HEK293 (cell line): ENCODE measurements at regions not wholly inside any gene's neighbourhood (a gene's known extent, or its start where the extent isn't known, plus 50 kb on each side); places are given as distances from the start of the nearest gene placed in this dataset.

ENCODE experiments used
- BCL11A ChIP-seq: fragments of 450-650 bp; formaldehyde crosslinking; IDR thresholded peaks from 2 replicates; pipeline ENCODE4 v1.5.1; 2016; ENCODE audit warnings: low read depth, missing biosample characterization, missing genetic modification characterization
- ZNF274 ChIP-seq, 2 experiments: fragments of 200-500 bp in 1 of 2; fragments of 450-650 bp in 1 of 2; sonication (Bioruptor generic) in 1 of 2; formaldehyde crosslinking in 1 of 2; IDR thresholded peaks; 2 replicates each; pipeline versions ENCODE4 v1.5.1 to v1.6.1; 2014 to 2016; ENCODE audit warnings: borderline replicate concordance in 1 of 2, inconsistent platforms in 1 of 2, low read length in 1 of 2, missing biosample characterization in 1 of 2, missing genetic modification characterization in 1 of 2
- ZNF561 ChIP-seq: fragments of 450-650 bp; IDR thresholded peaks from 2 replicates; pipeline ENCODE4 v1.5.1; 2018; ENCODE audit warnings: missing biosample characterization, missing genetic modification characterization, borderline replicate concordance
- ZNF585B ChIP-seq: fragments of 450-650 bp; formaldehyde crosslinking; IDR thresholded peaks from 2 replicates; pipeline ENCODE4 v1.5.1; 2016; ENCODE audit warnings: missing biosample characterization, missing genetic modification characterization
- ZNF776 ChIP-seq: fragments of 450-650 bp; formaldehyde crosslinking; IDR thresholded peaks from 2 replicates; pipeline ENCODE4 v1.5.0; 2017; ENCODE audit warnings: missing biosample characterization, missing genetic modification characterization, borderline replicate concordance
- ZNF830 ChIP-seq: fragments of 450-650 bp; IDR thresholded peaks from 2 replicates; pipeline ENCODE4 v1.5.0; 2018; ENCODE audit warnings: missing biosample characterization, missing genetic modification characterization, low read depth, mild to moderate bottlenecking, moderate library complexity
- TF ChIP-seq, protein P1 (sequence below): fragments of 450-650 bp; formaldehyde crosslinking; IDR thresholded peaks from 2 replicates; pipeline ENCODE4 v1.5.1; 2016; ENCODE audit warnings: missing biosample characterization, missing genetic modification characterization
- TF ChIP-seq, protein P2 (sequence below): IDR thresholded peaks from 2 replicates; pipeline ENCODE4 v1.6.1; 2011; ENCODE audit warnings: mild to moderate bottlenecking, low read depth, low read length, borderline replicate concordance

DNA sequence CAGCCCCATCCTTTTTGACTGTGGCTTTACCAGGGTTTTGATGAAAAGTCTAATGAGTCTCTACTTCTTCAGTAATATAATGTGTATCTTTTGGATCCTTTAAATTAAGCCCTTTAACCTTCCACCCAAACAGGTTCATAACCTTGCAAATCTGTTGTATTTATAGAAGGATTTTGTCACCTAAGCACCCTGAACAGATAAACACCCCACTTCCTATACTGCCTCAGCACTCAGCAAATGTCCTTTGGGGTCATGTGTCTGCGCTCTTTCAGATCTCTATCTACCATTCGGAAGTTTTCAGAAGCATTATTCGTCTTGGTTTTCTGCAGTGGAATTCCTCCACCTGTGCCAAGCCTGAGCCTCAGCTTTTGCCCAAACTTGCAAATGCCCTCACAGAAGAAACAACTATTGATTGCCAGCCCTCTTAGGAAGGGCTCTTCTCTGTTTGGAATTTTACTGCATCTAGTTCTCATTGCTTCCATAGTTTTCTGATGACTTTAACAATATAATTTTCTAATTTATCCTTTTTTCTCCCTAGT lies 214.8 kb upstream of the KCNJ16 start:
- TF ChIP-seq, protein P1, sequence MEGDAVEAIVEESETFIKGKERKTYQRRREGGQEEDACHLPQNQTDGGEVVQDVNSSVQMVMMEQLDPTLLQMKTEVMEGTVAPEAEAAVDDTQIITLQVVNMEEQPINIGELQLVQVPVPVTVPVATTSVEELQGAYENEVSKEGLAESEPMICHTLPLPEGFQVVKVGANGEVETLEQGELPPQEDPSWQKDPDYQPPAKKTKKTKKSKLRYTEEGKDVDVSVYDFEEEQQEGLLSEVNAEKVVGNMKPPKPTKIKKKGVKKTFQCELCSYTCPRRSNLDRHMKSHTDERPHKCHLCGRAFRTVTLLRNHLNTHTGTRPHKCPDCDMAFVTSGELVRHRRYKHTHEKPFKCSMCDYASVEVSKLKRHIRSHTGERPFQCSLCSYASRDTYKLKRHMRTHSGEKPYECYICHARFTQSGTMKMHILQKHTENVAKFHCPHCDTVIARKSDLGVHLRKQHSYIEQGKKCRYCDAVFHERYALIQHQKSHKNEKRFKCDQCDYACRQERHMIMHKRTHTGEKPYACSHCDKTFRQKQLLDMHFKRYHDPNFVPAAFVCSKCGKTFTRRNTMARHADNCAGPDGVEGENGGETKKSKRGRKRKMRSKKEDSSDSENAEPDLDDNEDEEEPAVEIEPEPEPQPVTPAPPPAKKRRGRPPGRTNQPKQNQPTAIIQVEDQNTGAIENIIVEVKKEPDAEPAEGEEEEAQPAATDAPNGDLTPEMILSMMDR (tag by site-specific recombination): no peak
- TF ChIP-seq ZNF776 (no peak), ZNF830 (tag by site-specific recombination) (no peak), ZNF274 (IDR thresholded peaks at IDR 0.05; ENCODE audit: low read length) (no peak), ZNF274 (tag by site-specific recombination; IDR thresholded peaks at IDR 0.05; ENCODE audit: borderline replicate concordance) (no peak), ZNF585B (tag by site-specific recombination) (no peak), ZNF561 (tag by site-specific recombination) (no peak), BCL11A (tag by site-specific recombination) (no peak)
- TF ChIP-seq, protein P2, sequence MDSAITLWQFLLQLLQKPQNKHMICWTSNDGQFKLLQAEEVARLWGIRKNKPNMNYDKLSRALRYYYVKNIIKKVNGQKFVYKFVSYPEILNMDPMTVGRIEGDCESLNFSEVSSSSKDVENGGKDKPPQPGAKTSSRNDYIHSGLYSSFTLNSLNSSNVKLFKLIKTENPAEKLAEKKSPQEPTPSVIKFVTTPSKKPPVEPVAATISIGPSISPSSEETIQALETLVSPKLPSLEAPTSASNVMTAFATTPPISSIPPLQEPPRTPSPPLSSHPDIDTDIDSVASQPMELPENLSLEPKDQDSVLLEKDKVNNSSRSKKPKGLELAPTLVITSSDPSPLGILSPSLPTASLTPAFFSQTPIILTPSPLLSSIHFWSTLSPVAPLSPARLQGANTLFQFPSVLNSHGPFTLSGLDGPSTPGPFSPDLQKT: no peak
